NCI-H748 treated with DMSO at 0.1 percent for 48 hours (cell line): ENCODE measurements at regions not wholly inside any gene's neighbourhood (a gene's known extent, or its start where the extent isn't known, plus 50 kb on each side); places are given as distances from the start of the nearest gene placed in this dataset.
"Not testable (repeated sequence)": the region's sequence is repeated elsewhere in the genome, so short reads cannot be mapped to it uniquely, and the experiment has no call there.

Experiments
- DNase-seq: peaks from one replicate; lab custom pipeline; 2025; lab: John Stamatoyannopoulos, UW

- DNase-seq, result no peak
Measured at GRCh38 chr5:108459769-108460168, 77.9 kb upstream of the FBXL17 start.

- no peak for DNase-seq
Measured at GRCh38 chr5:108451269-108451668, 69.4 kb upstream of the FBXL17 start.

- not testable (repeated sequence) for DNase-seq
Measured at GRCh38 chr5:108444130-108444529, 62.2 kb upstream of the FBXL17 start.

- DNase-seq, result not testable (repeated sequence)
Measured at GRCh38 chr5:108442063-108442651, 60.3 kb upstream of the FBXL17 start.

- no peak for DNase-seq
Measured at GRCh38 chr5:108437425-108437824, 55.5 kb upstream of the FBXL17 start.

GRCh38 chr5:108436696-108437095 is 54.8 kb upstream of the FBXL17 start:
- DNase-seq, result no peak

GRCh38 chr5:108433600-108433999 is 51.7 kb upstream of the FBXL17 start:
- no peak for DNase-seq

- no peak for DNase-seq
Measured at GRCh38 chr5:108432024-108432423, 50.1 kb upstream of the FBXL17 start.
